Breast epithelium (tissue), 4 donors: ENCODE measurements at regions not wholly inside any gene's neighbourhood (a gene's known extent, or its start where the extent isn't known, plus 50 kb on each side); places are given as distances from the start of the nearest gene placed in this dataset.

Experiments
- DNase-seq, 2 donors: peaks; one replicate each; pipeline ENCODE4 v3.0.0-alpha.2; 2019; ENCODE audit warnings: low spot score in 2 of 2
- H3K27ac ChIP-seq, 2 donors: fragments of 200-600 bp; sonication (generic) in 1 of 2; one replicate each; pipeline ENCODE4 v1.5.1; 2016 to 2019; ENCODE audit warnings: mild to moderate bottlenecking in 1 of 2
- H3K27me3 ChIP-seq, 2 donors: fragments of 200-600 bp; sonication (generic) in 1 of 2; one replicate each; pipeline versions ENCODE4 v1.5.1 to v1.6.0; 2017 to 2019; ENCODE audit warnings: control low read depth in 1 of 2, mild to moderate bottlenecking in 1 of 2
- H3K36me3 ChIP-seq: fragments of 200-600 bp; one replicate; pipeline ENCODE4 v1.5.1; 2019
- H3K4me1 ChIP-seq, 2 donors: fragments of 200-600 bp; sonication (generic); one replicate each; pipeline ENCODE4 v1.5.1; 2016 to 2019; ENCODE audit warnings: control low read depth in 1 of 2
- H3K4me3 ChIP-seq, 3 donors: fragments of 200-600 bp; sonication (generic); 1 replicate in 2 of 3; 2 replicates in 1 of 3; pipeline ENCODE4 v1.5.1; 2016 to 2019; ENCODE audit warnings: mild to moderate bottlenecking in 3 of 3, moderate library complexity in 2 of 3
- H3K9me3 ChIP-seq, 2 donors: fragments of 200-600 bp; sonication (generic) in 1 of 2; one replicate each; pipeline ENCODE4 v1.5.1; 2016 to 2019; ENCODE audit warnings: control low read depth in 1 of 2
- CTCF ChIP-seq, 3 donors: fragments of 450-650 bp; IDR thresholded peaks; one replicate each; pipeline ENCODE4 v1.5.1; 2016 to 2017; ENCODE audit warnings: antibody characterized with exemption in 3 of 3, mild to moderate bottlenecking in 3 of 3, moderate library complexity in 3 of 3
- POLR2A ChIP-seq: fragments of 450-650 bp; IDR thresholded peaks from one replicate; pipeline ENCODE4 v1.6.1; 2016; ENCODE audit warnings: antibody characterized with exemption, mild to moderate bottlenecking, moderate library complexity
- POLR2AphosphoS5 ChIP-seq, 3 donors: sonication (generic); formaldehyde crosslinking; IDR thresholded peaks; one replicate each; pipeline ENCODE4 v1.6.1; 2017; ENCODE audit warnings: antibody characterized with exemption in 3 of 3
- intact Hi-C: fragments of 100-400 bp; cut with DNase I; formaldehyde crosslinking; loops from one replicate; pipeline ENCODE4 v1.15.1; 2023; ENCODE audit warnings: low total_unique reads

- Histone ChIP-seq H3K27me3 (no peaks in the 10 kb centered on the region), H3K4me1 (no peaks in the 10 kb centered on the region), H3K4me3 (no peak overlapping the region), H3K27ac (no peak overlapping the region), H3K9me3 (no peaks in the 10 kb centered on the region), H3K36me3 (no peaks in the 10 kb centered on the region)
- TF ChIP-seq POLR2AphosphoS5 (IDR thresholded peaks at IDR 0.05) = no peak
- no peak for TF ChIP-seq POLR2A
- TF ChIP-seq CTCF (IDR thresholded peaks at IDR 0.05) = no peak
- intact Hi-C loops = no loop called here
- DNase-seq = no peak
Observed at GRCh38 chr3:66756468-66757036, 241.6 kb upstream of the KBTBD8 start.

GRCh38 chr3:66761093-66761780, 236.9 kb upstream of the KBTBD8 start:
- H3K27me3 ChIP-seq = no peaks in the 10 kb centered on the region
- DNase-seq = no peak
- H3K36me3 ChIP-seq = no peaks in the 10 kb centered on the region
- peaks cover 0 to 3% of the 10 kb centered on the region in 2 donors for H3K9me3 ChIP-seq
- peak overlapping the region; percentile 89 to 94 for H3K27ac ChIP-seq
- no peak overlapping the region for H3K4me3 ChIP-seq
- intact Hi-C loops = no loop called here
- no peak for TF ChIP-seq POLR2A
- TF ChIP-seq POLR2AphosphoS5 (IDR thresholded peaks at IDR 0.05) = no peak
- TF ChIP-seq CTCF (IDR thresholded peaks at IDR 0.05) = no peak
- peaks cover 0 to 8% of the 10 kb centered on the region in 2 donors for H3K4me1 ChIP-seq

GRCh38 chr3:66762916-66763693, 235.0 kb upstream of the KBTBD8 start:
- Histone ChIP-seq H3K27me3 (no peaks in the 10 kb centered on the region), H3K36me3 (no peaks in the 10 kb centered on the region), H3K4me1 (peaks cover 0 to 8% of the 10 kb centered on the region in 2 donors), H3K9me3 (peaks cover 0 to 3% of the 10 kb centered on the region in 2 donors), H3K27ac (peak overlapping the region; percentile 89 to 94), H3K4me3 (peak overlapping the region in 1 of 3 donors; percentile 22)
- TF ChIP-seq POLR2AphosphoS5 (IDR thresholded peaks at IDR 0.05) = peak in 2 of 3 donors; percentile 55 to 63
- no peak for TF ChIP-seq POLR2A
- TF ChIP-seq CTCF (IDR thresholded peaks at IDR 0.05) = no peak
- intact Hi-C loops = no loop called here
- peak; percentile 84 to 94 for DNase-seq

- Histone ChIP-seq H3K36me3 (no peaks in the 10 kb centered on the region), H3K27ac (no peak overlapping the region), H3K9me3 (no peaks in the 10 kb centered on the region), H3K27me3 (no peaks in the 10 kb centered on the region), H3K4me1 (no peaks in the 10 kb centered on the region), H3K4me3 (no peak overlapping the region)
- TF ChIP-seq POLR2AphosphoS5 (IDR thresholded peaks at IDR 0.05) (no peak), CTCF (IDR thresholded peaks at IDR 0.05) (no peak), POLR2A (no peak)
- intact Hi-C loops = no loop called here
- DNase-seq = no peak
Observed at GRCh38 chr3:66778107-66778506, 220.0 kb upstream of the KBTBD8 start.

- intact Hi-C loops = no loop called here
- H3K27ac ChIP-seq = no peak overlapping the region
- no peak for DNase-seq
- TF ChIP-seq POLR2A (no peak), CTCF (IDR thresholded peaks at IDR 0.05) (no peak), POLR2AphosphoS5 (IDR thresholded peaks at IDR 0.05) (no peak)
- H3K4me1 ChIP-seq = no peaks in the 10 kb centered on the region
- no peaks in the 10 kb centered on the region for H3K9me3 ChIP-seq
- H3K27me3 ChIP-seq = no peaks in the 10 kb centered on the region
- no peaks in the 10 kb centered on the region for H3K36me3 ChIP-seq
- H3K4me3 ChIP-seq = no peak overlapping the region
Observed at GRCh38 chr3:66778777-66779176, 219.3 kb upstream of the KBTBD8 start.
